Stimulated activated CD4-positive, alpha-beta T cell treated with anti-CD3 and anti-CD28 coated beads, Interleukin-2, amount 100 ng/mL, for 48 hours (primary cell): ENCODE measurements at regions not wholly inside any gene's neighbourhood (a gene's known extent, or its start where the extent isn't known, plus 50 kb on each side); places are given as distances from the start of the nearest gene placed in this dataset.

Source experiments
- DNase-seq, 2 donors: peaks; one replicate each; pipeline ENCODE4 v3.0.0-alpha.2; 2020

DNA sequence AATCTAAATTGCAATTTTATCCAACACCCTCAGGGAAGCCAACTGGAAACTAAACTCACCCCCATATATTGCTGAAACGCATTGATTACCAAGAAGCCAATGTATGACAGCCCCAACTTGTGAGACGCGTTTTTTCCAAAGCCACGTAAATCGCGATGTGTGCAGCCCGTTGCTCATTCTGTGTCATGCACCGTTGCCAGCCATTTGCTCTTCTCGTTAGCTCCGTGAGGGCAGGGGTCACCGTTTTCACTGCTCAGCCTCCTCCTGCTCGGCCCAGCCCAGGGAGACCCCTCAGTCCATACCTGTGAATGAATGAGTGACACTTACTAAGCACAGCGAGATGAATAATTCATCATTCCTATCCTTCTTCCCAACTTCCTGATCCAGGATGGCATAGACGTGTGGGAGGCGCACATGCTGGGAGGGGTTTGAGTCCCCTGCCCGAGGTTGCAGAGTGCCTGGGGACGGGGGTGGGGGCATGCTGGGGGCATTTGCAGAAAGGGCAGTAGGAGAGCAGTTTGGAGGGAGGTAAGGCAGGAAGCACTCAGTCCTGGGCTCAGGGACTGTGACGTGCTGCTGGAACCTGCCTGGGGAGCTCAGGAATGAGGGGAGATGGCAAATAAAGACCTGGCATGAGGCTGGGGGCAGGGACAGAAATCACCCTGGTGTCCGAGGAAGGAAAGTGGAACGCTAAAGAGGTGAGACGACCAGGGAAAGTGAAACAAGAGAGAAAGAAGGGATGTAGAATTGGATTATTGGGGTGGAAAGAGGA, 104.2 kb upstream of the SDK1 start:
- no peak for DNase-seq

DNA sequence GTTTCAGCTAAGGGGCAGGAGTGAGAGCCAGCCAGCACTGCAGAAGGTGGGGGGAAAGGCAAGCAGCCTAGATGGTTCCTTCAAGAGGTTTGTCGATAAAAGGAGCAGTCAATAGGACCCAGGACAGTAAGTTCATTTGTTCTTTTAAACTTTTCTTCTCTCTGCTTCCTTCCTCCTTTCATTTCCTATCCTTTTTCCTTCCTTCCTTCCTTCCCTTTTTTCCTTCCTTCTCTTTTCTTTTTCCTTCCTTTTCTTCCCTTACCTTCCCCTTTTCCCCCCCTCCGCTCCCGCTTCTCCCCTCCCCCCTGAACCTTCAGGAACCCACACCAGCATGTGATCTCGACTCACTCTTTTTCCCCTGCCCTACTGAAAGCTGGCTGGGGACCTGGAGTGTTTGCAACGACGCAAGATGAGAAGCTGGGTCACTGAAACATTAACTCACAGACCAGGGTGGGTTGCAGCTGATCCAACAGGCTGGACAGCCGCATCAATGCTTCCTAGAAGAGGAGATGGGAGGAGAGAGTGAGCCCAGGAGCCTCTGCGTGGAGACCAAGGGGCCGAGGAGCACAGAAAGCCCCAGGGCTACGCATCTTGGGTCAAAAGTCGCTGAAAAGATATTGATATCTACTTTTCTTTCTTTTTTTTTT, 103.4 kb upstream of the SDK1 start:
- DNase-seq, result no peak

DNA sequence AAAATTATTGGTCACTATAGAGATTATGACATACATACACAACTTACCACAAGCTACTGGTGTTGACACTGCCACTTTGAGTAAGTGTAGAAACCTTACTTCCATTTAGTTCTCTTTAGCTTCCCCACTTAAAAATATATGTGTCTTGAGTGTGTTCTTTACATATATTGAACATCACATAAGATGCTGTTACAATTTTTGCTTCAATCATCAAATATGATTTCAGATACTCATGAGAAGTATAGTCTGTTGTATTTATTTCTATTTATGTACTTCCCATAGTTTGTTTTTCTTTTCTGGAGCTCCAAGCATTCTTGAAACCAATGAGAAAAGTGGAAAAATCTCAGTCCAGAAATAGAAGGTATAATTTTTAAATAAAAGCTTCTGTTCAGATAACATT, 102.7 kb upstream of the SDK1 start:
- DNase-seq, result no peak

DNA sequence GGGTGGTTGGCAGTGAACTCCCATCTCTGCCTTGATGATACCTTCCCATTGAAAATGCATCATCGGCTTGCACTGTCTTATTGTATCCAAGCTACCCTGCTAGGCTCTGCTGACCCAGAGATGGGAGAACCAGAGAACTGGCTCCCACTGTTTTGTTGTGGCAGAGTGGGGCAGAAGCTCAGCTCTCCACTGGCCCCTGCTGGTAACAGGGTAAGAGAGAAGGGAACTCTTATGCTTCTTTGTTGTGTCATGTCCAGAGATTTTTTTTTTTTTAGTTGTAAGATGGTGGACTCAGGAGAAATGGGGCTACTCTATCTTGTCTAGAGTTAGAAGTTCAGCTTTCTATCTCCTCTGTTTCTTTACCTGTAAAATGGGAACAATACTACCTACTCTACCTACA, 100.5 kb upstream of the SDK1 start:
- DNase-seq, result peak; percentile 10 to 13

DNA sequence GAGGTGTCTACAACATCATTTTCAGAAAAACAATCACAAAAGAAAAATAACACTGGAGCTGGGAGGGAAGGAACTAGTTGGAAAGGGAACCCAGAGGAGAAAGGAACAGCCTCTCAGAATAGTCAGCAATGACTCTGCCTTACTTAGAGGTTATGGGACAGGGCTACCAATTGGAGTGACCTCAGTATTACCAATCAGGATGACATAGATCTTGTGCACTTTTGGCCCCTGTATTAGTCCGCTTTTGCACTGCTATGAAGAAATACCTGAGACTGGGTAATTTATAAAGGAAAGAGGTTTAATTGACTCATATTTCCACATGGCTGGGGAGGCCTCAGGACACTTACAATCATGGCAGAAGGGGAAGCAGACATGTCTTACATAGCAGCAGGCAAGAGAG, 99.7 kb upstream of the SDK1 start:
- no peak for DNase-seq

DNA sequence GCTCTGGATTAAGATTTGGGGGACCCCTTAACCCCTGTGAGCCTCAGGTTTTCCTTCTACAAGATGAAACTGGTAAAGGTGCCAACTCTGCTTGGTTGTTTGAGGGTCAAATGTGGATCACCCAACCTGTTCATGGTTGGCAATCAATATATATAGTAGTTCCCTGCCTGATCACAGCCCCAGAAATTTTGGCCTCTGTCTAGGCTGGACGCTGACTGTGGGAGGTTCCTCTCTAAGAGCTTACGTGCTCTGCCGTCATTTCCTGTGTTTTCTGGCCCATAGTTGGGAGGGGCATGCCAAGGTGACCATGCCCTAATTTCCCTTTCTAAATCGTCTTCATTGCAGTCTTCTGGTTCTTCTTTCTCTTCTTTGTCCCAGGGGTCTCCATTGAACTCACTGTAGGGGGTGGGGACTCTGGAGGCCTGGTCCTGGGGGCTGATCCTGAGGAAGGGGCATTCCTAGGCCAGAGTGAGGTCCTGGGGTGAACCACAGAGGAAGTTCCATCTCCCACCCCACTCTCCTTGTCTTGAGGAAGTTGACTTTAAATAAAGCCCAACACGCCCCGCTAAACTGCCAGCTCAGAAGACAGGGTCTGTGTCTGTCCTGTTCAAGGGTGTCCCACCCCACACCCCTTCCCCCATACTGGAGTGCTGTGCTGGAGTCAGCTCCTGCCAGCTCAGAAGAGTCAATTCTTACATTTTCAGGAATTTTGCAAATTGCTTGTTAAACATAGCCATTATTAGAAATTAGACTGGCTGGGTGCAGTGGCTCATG, 98.9 kb upstream of the SDK1 start:
- DNase-seq, result no peak

DNA sequence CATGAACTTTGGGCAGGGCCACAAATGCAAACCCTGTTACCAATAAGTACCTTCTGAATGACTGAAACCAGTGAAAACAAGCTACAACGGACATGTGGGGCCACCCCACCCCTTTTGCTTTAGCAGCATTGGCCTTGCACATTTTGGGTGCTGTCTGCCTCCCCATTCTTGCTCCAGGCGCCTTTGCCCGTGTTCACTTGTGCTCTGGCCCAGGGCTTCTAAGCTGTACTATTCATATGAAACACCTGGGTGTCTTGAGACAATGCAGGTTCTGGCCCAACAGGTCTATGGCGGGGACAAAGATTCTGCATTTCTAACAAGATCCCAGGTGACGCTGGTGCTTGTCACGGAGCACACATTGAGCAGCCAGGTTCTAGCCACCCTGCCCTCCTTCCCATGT, 96.5 kb upstream of the SDK1 start:
- no peak for DNase-seq

DNA sequence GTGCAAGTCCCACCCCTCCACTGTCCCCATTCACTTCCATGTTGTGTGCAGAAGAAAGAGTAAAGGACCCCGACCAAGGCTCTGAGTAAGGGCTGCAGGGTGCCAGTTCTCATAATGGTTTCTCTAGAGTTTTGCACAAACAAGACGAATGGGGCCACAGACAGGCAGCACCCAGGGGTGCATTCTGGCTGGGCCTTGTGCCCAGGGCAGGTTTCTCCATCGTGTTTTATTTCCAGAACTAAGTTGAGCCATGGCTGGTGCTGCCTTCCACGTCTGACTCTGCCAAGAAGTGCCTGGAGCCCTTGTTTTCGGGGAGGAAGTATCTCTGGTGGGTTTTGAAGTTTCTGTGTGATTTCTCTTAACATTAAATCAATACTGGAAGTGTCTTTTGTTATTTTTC, 95.0 kb upstream of the SDK1 start:
- no peak for DNase-seq

DNA sequence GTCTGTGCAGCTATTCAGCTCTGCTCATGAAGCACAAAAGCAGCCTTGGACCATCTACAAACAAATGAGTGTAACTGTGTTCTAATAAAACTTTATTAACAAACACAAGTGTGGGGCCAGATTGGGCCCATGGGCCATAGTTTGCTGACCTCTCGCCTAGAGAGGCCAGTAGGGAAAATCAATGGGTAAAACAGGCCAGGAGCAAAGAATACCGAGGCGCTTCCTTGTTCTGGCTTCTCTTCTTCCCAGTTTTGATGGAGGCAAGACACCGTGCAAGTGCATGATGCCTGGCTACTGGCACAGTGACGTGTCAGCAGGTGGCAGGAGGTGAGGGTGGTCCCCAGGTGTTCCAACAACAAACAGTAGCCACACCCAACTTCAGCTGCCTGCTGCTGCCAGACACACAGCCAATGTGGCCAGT, 94.3 kb upstream of the SDK1 start:
- DNase-seq, result no peak

DNA sequence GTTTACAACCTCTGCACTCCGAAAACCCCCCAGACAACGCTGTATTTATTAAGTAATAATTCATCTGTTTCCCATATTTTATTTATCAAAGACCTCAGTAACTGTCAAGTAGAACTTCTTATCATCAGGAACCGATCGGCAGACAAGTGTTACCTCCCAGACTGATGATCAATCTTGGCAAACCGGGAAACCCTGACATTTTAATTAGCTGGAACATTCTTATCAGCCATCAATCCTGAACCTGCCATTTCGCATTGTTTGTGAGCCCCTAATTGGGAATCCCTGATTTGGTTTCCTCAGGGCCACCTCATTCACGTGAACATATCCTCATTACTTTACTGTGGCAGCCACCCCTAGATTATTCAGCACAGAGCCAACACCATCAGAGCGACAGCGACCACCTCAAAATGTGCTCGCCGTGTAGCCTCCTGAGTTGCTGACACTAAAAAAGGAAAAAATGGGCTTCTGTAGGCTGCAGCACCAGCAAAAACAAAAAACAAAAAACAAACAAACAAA, 93.6 kb upstream of the SDK1 start:
- no peak for DNase-seq

DNA sequence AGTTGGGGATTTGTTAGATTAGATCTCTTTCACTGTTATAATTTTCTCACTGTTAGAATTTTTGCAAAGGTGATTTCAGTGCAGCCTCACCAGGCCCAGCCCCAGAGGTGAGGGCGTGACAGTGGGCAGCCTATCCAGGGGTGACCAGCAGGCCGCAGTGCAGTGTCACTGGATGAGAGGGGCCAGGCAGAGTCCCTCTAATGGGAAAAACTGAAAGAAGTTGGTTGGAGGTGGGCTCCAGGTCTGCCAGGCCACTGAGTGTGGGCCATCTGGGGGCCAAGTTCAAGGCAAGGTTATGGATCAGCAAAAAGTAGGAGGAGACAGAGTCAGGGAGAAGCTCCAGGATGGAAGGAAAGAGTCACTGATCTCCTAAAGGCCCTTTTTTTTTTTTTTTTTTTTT, 90.5 kb upstream of the SDK1 start:
- no peak for DNase-seq

DNA sequence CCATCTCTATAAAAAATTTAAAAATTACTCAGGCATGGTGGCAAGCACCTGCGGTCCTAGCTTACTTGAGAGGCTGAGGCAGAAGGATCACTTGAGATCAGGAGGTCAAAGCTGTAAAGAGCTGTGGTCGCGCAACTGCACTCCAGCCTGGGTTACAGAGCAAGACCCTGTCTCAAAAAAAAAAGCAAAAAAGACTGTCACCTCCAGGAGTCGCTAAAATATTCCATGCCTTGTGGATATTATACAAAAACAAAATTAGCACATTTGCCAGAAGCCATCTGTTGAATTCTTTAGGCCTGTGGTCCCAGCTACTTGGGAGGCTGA, 87.0 kb upstream of the SDK1 start:
- no peak for DNase-seq

DNA sequence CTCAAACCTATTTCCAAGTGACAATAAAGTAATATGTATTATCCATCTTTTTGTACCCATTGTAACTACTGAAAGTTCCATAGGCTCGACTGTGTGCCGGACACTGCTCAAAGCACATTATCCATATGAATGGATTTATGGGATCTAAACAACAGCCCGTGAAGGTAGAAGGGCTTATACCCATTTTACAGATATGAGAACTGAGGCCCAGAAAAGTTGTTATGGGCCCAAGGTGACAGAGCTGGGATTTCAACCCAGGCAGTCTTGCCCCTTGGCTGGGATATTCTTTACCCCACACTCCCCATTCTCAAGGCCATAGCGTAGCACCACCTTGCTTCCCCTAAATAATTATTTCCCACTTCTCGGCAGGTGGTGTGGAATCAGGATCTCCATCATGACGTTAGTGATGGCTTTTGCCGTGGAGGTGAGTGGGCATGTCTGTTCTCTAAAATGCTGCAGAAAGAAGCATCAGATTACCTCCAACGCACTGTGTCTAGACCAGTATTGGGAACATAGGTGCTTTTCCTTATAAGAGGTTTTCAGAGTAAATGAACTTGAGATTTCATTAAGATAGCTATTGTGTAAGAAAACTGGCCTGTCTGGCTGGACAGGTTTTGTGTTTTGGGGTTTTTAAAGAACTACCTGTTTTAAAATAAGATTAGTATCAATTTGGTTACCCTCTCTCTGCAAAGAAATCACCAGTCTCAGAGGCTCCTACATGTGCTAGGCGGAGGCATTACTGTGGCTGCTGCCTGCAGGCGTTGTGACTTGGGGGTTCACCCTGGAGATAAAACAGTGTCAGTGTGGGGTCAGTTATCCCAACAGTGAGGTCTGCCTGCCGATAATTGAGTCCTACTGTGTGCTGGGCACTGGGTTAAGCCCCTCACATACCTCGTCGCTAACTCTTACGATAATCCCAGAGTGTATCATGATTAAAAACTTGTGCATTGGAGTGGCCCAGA, 85.1 kb upstream of the SDK1 start:
- DNase-seq, result no peak

DNA sequence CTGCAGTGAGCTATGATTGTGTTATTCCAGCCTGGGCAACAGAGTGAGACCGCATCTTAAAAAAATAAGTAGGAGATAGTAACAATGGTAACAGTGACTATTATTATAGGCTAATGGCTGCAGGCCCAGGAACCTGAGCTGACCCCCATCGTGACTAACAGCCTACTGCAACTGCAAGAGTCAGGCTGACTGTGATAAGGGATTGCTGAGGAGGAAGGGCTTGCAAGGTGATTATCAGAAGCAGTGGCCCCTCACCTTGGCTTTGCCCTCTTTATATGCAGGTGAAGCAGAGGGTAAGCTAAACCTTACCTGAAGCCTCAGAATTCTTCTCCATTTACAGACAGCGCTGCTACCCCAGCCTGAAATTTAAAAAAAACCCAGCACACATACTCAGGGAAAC, 83.9 kb upstream of the SDK1 start:
- no peak for DNase-seq

DNA sequence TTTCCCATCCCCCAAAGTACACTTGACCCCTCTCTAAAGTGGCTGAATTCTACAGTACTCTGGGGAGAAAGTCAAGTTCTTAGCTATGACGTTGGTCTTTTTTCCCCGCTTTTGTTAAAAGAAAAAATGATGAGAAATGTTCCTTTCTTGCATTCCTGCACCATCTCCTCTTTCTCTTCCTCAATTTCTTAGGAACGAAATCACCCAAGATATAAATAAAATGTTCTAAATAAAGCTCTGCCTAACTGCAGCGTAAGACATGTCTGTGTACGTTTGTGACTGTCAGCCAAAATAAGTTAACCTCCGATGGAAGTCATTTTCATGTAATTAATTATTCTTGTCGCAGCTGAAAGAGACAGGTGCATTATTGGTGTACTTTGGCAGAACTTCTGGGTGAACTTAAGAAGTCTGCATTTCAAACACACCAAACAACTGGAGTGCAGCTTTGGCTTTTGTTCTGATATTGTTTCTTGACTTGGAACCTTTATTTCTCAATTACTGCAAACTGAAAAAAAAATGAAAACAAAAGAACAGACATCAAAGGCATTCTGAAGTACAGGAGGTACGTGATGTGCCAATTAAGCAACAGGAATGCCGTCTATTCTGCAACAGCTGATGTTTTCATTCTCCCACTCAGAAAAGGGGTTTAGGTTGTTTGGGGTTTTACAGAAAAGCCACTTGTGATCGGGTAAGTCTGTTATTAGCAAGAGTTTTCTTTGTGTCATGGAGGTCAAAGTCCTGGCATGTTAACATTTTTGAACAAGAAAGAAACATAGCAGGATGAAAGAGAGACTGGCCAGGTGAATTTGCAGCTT, 82.4 kb upstream of the SDK1 start:
- DNase-seq, result no peak

DNA sequence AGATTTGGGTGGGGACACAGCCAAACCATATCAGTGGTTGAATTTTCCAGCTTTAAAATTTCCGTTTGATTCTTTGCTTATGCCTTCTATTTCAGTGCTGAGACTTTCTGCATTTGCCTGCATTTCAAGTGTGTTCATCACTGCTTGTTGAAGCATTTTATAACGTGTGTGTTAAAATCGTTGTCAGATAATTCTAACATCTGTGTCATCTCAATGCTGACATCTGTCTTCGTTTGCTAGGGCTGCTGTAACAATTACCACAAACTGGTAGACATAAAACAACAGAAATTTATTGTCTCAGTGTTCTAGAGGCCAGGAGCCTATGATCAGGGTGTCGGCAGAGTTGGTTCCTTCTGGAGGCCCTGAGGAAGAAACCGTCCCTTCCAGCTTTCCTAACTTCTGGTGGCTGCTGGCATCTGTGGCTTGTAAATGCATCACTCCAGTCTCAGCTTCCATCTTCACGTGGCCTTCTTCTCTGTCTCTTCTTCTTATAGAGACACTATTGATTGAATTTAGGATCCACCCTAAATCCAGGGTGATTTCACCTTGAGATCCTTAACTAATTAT, 71.1 kb upstream of the SDK1 start:
- no peak for DNase-seq

DNA sequence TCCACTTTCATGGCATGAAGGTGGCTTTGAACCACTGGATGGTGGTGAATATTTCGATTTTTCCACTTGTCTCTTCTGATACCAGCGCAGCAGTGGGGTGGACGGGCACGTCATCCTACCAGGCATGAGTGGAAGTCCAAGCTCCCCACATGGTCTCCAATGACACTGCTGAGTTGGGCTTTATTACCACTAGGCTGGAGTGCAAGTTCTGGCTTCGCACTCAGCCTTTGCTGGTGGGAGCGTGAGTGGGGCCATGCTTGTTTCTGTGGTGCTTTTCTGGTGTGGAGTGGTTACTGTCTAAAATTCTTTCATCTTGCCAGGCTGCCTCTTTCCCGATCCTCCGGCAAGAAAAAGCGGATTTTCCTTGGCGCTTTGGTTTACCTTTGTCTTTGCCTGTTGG, 70.1 kb upstream of the SDK1 start:
- no peak for DNase-seq

DNA sequence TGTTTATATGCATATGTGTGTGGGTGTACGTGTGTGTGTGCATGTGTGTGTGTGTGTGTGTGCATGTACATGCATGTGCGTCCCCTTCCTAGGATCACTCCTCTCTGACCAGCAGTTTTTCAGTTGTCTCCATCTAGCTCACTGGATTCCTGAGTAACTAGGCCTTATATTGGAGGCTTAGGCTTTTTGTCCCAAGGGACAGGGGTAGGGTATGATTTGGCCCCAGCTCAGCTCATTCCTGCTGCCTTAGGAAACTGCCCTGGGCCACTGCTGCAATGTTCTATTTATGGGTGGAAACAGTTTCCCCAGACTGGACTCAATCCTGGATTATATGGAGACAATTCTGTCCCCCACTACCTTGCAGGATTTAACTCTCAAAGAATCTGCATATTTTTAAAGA, 68.8 kb upstream of the SDK1 start:
- no peak for DNase-seq

DNA sequence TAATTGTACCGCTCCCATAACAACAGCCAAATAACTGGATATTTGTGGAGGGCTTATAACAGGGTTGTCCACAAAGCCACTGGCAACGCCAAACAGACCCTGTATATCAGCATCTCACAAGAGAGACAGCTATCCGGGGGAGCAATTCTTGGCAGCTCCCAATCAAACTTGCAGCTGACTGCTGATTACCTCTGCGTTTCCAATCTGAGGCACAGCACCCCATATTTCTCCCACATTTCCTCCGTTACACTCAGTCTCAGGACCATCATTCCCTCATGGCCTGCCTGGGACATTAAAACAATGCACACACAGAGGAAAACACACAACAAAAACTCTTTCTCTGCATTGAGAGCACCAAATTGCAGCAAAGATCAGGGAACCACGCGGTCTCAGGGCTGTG, 67.8 kb upstream of the SDK1 start:
- no peak for DNase-seq

DNA sequence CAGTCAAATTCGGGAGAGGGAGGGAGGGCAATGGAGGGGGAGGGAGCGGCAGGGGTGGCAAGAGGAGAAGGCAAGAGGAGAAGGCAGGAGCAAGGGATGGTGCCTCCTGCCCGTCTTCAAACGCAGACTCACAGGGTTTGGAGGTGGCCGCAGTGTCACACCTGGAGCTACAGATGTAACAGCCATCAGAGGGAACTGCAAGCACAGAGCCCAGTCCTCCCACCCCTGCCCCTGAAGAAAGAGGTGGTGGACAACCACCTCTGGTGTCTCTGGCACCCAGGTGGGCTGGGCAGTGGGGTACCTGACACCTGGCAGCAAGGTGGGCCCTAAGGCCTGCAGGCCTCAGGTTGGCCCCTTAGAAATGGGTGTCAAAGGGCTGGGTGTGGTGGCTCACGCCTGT, 67.0 kb upstream of the SDK1 start:
- DNase-seq, result no peak

DNA sequence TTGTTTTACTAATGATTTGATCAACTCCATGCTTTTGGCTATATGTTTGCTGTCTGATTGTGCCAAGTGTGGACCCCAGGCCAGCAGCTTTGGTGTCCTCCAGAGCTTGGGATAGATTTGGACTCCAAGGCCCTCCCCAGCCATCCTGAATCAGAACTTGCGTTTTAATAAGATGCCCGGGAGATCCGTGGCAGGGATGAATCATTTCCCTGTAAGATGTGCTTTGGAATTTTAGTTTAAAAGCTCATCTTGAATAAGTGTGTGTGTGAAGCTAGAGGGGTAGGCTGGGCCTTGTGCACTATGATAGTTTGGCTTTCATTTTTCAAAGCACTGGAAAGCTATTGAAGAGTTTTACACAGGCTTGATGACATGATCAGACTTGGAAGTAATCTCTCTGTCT, 66.2 kb upstream of the SDK1 start:
- no peak for DNase-seq

DNA sequence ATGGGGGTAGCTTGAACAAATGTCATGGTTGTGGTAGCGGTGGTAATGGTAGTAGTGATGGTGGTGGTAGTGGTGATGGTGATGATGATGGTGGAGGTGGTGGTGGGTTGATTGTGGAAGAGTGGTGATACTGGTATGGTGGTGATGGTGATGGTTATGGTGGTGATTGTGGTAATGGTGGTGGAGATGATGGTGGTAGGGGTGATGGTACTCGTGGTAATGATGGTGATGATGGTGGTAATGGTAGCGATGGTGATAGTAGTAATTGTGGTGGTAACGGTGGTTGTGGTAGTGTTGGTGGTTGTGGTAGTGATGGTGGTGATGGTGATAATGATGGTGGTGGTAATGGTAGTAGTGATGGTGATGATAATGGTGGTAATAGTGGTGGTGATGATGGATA, 65.7 kb upstream of the SDK1 start:
- DNase-seq, result no peak
